LNCaP clone FGC (cell line): ENCODE measurements at regions not wholly inside any gene's neighbourhood (a gene's known extent, or its start where the extent isn't known, plus 50 kb on each side); places are given as distances from the start of the nearest gene placed in this dataset.
"Not testable (repeated sequence)": the region's sequence is repeated elsewhere in the genome, so short reads cannot be mapped to it uniquely, and the experiment has no call there.

Experiments used
- DNase-seq: peaks from one replicate; pipeline ENCODE4 v3.0.0-alpha.2; 2011; ENCODE audit warnings: low read depth
- H3K4me3 ChIP-seq: 2 replicates; pipeline ENCODE4 v1.5.1; 2011; ENCODE audit warnings: mild to moderate bottlenecking, low read depth, low read length, control low read depth
- CTCF ChIP-seq: IDR thresholded peaks from 2 replicates; pipeline ENCODE4 v1.5.1; 2012; ENCODE audit warnings: mild to moderate bottlenecking; ENCODE audit not compliant: control insufficient read depth, insufficient read depth; ENCODE audit errors: extremely low read depth

- H3K4me3 ChIP-seq, DNase-seq: not testable (repeated sequence)
Observed at GRCh38 chr7:159335181-159335926, 190.7 kb upstream of the VIPR2 start.

GRCh38 chr7:159332854-159333479, 188.3 kb upstream of the VIPR2 start:
- not testable (repeated sequence) for H3K4me3 ChIP-seq, DNase-seq

- TF ChIP-seq CTCF: no peak
- H3K4me3 ChIP-seq: no peak overlapping the region
- no peak for DNase-seq
Observed at GRCh38 chr7:159331462-159331861, 186.8 kb upstream of the VIPR2 start.

- DNase-seq: no peak
- no peak overlapping the region for H3K4me3 ChIP-seq
- TF ChIP-seq CTCF: no peak
Observed at GRCh38 chr7:159329818-159330378, 185.2 kb upstream of the VIPR2 start.

- DNase-seq: no peak
- no peak overlapping the region for H3K4me3 ChIP-seq
- no peak for TF ChIP-seq CTCF
Observed at GRCh38 chr7:159328096-159328495, 183.4 kb upstream of the VIPR2 start.

- no peak for TF ChIP-seq CTCF
- DNase-seq: no peak
- no peak overlapping the region for H3K4me3 ChIP-seq
Observed at GRCh38 chr7:159323359-159323758, 178.7 kb upstream of the VIPR2 start.

GRCh38 chr7:159321278-159321677, 176.6 kb upstream of the VIPR2 start:
- no peak overlapping the region for H3K4me3 ChIP-seq
- DNase-seq: no peak
- TF ChIP-seq CTCF: no peak
